GM19043 (cell line): ENCODE measurements at regions not wholly inside any gene's neighbourhood (a gene's known extent, or its start where the extent isn't known, plus 50 kb on each side); places are given as distances from the start of the nearest gene placed in this dataset.

Experiments
- ATAC-seq: cut with Tn5 transposase; IDR thresholded peaks from one replicate; pipeline ENCODE4 v1.9.1; 2021; ENCODE audit warnings: low read depth; ENCODE audit not compliant: unreplicated experiment

DNA sequence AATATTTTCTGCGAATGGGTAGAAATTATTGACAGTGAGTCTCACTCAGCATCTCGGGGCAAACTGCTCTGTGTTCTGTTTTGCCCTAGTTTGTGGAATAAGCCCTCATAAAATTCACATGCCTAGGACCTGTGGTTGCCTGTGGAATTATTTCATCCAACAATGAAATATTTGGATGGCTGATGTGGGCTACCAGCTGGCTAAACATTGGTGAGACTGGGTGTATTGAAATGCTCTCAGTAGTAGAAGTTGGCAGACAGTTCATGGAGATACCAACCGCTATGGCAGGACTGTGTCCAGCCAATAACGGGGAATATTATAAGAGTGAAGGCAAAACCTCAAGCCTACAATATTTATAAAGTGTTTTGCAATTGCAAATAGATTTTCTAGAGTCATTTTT lies 344.1 kb upstream of the RPS23 start:
- no peak for ATAC-seq

DNA sequence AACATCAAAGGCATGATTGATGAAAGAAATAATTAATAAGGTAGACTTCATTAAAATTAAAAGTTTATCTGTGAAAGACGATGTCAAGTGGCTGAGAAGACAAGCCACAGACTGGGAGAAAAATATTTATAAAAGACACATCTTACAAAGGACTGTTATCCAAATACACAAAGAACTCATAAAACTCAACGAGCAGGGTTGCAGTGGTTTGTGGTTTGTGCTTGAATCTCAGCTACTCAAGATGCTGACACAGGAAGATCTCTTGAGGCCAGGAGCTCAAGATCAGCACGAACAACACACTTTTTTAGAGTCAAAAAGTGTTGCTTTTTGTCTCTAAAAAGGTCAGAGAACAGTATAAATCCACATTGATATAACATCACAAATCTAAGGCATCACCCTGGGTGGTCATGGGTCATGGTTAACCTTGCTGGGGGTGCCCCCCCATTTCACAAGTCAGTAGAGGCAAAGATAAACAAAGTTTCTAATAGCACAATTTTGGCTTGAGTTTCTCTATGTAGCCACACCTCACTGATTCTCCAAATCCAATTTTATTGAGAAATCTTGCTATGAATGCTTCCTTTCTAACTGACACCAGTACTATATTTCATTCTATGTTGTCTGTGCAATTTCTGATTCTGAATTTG lies 342.9 kb upstream of the RPS23 start:
- no peak for ATAC-seq

DNA sequence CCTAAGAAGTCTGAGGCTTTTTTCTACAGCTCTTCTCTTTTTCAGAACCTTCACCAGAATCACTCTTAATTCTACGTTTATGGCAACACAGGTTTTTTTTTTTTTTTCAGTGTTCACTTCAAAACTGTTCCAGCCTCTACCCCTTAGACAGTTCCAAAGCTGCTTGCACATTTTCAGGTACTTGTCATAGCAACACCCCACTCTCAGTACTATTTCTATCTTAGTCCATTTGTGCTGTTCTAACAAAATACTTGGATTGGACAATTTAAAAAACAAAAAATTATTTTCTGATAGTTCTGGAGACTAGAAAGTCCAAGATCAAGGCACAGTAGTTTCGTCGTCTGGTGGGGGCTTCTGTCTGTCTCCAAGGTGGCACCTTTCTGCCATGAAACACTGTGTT lies 340.9 kb upstream of the RPS23 start:
- no peak for ATAC-seq

DNA sequence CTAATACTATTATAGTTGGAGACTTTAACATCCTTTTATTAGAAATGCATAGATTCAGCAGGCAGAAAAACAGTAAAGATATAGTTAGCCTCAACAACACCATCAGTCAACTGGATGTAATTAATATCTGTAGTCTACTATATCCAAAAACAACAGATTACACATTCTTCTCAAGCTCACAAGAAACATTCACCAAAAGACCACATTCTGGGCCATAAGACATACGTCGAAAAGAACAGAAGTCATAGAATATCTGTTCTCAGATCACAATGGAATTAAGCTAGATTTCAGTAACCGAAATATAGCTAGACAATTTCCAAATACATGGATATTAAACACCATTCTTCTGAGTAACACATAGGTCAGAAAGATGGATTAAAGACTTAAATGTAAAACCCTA lies 336.6 kb upstream of the RPS23 start:
- ATAC-seq = no peak

DNA sequence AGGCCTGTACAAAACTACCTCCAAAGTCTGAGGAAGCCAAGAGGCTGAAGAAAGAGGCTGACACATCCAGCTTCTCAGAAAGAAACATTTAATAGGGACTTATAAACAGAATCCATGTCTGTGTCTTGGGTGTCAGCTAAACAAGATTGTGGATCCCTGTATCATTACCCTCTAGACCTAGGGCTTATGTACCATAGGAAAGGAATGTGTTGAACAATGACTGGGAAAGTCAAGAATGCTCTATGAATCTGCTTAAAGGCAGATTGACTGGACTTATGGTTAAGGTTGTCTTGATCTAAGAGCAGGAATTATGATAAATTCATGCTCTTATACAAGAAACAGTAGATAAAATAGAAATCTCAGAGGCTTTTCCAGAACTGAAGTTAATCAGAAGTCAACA lies 335.7 kb upstream of the RPS23 start:
- no peak for ATAC-seq

DNA sequence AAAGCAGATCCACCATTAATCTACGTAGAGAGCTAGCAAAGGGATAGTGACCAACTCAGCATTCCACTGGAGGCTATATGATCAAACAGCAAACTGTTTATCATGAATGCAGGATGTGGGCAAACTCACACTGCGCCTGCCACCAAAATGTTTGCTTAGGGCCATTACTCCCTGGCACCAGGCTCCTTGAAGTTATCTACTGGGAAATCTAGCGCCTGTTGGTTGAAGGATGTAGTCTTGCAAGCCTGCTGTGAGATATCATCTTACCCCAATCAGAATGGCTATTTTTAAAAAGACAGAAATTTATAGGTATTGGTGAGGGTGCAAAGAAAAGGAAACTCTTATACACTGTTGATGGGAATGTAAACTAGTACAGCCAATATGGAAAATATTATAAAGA lies 332.5 kb upstream of the RPS23 start:
- ATAC-seq = no peak

DNA sequence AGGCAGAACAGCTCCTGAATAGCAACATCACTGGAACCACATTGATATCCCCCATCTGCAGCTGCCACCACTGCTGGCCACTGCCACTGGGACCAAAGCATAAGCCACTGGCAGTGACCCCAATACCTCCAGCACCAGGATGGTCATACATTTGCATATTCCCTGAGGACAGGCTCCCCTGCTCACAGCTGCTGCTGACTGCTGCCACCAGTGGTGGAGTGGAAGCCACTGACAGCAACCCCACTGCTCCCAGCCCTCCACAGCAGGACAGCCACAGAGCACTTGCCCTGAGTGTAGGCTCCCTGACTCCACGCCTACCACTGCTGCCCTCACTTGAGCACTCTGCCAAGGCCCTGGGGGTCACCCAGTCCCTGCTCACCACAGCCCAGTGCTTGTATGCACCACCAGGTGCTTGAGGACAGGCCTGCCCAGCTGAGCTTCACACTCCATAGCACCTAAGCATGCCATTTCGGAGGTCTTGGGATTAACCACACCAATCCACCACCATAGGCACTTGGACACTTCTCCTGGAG lies 327.4 kb upstream of the RPS23 start:
- ATAC-seq = no peak

DNA sequence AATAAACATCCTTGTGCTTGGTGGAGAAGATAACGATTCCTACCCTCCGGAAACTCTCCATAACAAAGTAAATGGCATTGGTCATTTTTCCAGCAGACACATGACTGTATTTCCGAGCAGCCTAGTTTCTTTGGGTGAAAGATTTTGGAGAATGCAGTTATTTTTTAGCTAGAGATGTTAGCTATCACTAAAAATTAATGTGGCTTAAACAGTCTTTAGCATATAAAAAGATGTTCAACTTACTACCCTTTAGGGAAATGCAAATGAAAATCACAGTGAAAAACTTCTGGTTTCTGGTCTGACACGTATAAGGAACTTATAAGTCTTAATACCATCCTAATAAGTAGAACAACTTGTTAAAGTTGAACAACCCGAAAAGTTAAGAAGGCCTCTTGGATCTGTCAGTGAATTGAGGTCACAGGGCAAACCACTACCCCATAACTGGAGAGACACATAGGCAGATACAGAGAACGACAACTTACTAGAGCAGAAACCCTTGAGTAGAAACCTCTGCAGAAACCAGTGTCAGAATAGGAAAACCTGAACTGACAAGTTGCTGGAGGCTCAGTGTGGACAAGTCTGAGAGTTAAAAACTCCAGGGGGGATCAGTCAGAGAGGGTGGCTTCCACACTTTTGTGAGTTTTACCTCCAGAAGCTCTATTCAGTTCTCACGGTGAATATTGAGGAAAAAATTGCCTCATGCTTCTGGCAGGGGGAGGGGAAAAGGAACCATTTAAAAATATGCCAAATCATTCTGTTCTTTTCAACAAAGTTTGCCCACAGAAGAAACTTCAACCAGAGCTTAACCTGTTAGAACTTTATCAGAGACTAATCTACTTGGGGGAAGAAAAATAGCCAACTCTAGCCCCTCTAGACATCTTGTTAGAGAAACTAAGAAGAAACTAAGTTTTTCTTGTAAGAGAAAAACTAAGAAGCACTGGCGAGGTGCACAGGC lies 325.2 kb upstream of the RPS23 start:
- ATAC-seq = no peak

DNA sequence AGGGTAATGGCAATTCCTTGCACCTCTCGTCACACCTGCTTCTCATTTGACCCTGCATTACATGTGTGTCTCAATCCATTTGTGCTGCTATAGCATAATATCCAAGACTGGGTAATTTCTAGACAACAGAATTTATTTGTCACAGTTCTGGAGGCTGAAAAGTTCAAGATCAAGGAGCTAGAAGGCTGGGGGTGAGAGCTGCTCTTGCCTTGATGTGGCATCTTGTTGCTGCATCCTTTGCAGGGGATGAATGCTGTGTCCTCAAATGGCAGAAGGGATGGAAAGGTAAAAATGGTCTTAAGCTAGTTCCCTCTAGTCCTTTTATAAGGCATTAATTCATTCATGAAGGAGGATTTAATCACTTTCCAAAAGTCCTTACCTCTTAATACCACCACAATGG lies 323.7 kb upstream of the RPS23 start:
- ATAC-seq = no peak

DNA sequence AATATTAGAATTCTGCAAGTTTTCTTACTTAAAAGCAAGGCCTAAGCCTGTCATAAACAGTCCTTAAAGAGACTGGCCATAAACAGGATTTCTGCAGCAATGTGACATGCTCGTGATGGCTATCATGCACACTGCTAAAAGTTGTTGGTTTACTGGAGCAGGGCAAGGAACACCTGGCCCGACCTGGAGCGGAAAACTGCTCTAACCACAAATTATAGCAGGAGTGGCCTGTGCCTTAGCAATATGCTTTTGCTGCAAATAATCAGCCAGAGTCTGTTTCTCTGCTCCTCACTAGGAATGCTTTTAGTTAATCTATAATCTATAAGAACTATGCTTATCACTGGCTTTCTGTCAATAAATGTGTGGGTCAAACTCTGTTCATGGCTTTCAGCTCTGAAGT lies 322.9 kb upstream of the RPS23 start:
- no peak for ATAC-seq

DNA sequence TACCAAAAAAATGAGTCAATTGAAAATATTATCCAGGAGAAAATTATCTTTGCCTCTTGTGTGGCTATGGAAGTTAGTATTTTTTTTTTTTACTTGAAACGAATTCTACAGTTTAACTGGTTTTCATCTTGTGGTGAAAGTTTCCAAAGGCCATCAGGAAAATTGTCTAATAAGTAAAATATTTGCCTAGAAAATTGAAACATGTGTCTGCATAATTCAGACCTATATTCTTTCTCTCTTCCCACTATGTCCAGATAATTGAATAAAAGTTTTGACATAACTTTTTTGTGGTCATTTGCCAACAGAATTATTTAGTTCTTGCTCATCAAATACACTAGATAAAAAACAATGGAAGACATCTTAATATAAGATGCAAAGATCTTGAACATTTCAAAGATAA lies 321.5 kb upstream of the RPS23 start:
- no peak for ATAC-seq

DNA sequence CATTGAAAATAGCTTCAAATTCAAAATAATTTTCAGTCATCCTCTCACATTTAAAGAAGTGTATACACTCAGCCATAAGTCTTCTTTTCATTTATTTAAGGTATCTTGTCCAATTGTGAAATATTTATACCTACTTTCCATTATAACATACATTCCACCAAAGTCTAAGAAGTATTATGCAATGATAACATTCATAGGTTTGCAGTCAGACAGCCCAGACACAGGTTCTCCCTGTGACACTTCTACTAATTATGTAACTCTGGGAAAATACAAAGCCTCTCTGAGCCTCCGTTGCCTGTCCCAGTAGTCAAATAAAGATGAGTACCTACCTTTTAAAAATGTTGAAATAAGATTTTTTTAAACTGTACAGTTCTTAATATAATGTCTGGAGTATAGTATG lies 320.9 kb upstream of the RPS23 start:
- ATAC-seq = no peak

DNA sequence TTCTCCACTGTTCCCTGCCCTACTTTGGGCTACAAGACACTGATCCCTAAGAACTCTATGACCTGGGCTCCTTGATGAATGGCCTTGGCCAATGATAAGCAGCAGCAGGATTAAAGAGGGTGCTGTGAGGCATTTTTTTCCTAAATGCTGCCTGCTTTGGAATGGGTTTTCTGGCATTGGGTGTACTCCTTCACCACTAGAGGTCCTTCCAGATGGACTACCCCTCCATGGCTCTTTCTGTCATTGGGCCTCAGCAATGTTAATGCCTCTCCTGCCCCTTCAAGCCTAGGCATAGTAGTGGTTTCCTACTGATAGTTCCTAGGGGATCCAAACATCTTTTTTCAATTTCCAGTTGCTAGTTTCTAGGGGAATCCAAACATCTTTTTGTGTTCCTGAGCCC lies 319.3 kb upstream of the RPS23 start:
- no peak for ATAC-seq

DNA sequence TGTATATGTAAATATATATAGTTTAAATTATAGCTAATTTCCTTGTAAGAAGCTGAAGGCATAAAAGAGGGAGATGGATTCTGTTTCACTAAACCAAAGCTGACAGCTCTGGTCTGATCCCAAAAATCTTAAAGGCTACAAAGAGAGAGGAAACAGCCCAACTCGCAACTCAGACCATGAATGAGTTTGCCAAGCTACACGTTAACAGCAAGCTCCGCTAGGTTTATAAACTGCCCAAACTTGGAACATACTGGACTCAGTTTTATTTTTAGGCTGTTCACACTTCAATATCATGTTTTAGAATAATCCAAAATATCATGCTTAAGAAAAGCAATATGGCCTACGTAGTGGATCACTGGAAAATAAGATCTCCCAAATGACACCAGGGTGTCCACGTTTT lies 318.3 kb upstream of the RPS23 start:
- no peak for ATAC-seq

DNA sequence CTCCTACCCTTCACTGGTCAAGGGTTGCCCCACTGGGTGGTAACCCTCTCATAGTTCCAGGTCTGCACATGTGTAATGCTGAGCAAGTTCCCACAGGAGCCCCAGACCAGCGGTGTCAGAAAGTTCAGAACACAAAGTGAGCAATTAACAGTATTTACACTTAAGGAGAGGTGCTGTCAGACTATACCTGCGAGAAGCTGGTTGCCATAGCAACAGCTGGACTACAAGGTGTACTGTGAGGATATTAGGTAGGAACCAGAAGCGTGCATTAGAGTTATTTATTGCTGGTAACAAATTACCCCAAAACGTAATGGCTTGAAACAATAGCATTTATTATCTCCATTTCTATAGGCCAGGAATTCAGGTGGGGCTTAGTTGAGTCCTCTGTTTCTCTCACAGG lies 317.0 kb upstream of the RPS23 start:
- no peak for ATAC-seq

DNA sequence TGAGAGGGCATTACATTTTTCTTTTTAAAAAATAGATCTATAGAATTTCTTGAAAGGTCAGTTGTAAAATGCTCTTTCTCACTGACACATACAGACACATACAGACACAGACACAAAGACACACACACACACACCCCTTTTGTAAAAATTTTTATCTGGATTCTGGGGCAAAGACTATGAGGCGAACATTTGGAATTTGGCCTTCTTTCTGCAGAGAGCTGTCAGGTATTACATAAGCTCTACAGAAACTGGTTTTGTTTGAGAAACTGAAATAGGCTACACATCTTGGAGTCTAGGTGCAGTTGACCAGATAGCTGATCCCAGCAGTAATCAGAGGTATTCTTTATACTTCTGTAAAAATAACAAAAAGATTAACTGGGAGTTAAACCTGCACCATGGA lies 315.9 kb upstream of the RPS23 start:
- ATAC-seq = no peak

DNA sequence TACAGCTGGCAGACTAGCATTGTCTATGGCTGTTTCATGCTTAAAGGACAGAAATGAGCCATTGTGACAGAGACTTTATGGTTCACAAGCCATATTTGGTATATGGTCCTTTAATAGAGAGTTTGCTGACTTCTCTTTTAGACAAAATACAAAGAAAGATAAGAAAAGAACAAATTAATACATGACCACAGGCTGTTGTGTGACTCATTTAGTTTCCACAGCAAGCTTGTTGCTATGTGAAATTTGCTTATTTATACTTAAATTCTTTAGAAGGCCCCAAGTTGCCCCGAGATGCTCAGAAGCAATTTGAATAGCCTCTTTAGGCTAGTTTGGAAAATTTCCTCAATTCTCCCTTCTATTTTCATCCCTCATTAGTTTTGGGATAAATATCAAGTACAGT lies 315.3 kb upstream of the RPS23 start:
- no peak for ATAC-seq

DNA sequence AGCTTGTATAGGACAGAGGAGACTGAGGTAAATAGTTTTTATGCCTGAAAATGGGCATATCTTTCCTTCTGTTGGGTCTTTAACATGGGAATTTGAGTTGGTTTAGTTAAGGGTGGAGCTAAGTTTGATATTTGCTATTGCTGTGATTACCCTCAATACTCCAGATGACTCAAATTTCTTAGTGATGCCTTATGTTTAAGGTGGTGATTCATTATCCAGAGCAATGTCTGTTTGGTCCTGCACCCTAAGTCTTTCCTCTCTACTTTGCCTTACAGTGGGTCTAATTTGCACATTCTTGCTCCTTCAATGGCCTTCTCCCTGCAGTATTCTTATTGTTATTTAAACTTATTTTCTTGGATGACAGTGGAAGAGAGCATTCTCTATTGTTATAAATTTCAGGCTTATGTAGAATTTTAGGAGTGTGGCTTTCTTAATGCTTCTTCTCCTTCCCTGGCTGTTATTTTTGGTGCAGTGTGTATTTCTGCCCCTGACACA lies 312.9 kb upstream of the RPS23 start:
- no peak for ATAC-seq

DNA sequence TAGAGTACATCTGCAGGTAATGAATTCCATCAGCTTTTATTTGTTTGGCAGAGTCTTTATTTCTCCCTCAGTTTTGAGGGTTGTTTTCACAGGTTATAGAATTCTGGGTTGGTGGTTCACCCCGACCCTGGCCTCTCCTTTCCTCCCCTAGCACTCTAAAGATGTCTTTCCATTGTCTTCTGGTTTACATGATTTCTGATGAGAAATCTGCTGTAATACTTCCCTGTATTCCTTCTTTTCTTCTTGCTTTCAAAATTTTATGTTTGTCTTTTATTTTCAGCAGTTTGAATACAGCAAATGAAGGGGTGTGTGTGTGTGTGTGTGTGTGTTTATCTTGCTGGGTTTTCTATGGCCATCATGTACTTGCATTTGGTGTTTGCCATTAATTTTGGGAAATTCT lies 312.0 kb upstream of the RPS23 start:
- ATAC-seq = no peak

DNA sequence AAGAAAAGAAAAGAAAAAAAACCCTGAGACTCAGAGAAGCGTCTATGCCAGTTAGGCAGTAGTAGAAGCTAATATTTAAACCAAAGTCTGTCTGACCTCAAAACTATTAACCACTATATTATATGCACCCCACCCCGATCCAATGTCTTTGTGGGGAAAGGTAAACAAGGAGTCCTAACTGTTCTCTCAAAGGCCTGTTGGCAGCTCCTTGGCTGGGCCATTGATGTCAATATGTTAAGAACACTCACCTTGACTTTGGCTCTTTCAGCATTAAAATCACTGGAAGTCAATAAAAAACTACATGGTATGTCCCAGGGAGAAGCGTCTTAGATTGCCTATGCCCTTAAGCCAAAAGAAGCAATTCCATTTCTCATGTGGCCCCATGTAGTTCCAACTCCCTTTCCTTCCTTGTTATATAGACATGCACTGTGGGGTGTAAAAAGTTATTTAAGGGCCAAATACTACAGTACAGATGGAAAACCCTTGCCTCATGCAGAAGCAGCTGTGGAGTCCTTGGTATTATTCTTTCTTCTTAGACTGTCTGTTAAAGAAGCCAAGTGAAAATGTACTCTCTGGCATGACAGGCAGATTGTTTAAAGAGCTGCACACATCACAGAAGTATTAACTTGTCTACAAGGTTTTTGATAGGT lies 308.6 kb upstream of the RPS23 start:
- no peak for ATAC-seq

DNA sequence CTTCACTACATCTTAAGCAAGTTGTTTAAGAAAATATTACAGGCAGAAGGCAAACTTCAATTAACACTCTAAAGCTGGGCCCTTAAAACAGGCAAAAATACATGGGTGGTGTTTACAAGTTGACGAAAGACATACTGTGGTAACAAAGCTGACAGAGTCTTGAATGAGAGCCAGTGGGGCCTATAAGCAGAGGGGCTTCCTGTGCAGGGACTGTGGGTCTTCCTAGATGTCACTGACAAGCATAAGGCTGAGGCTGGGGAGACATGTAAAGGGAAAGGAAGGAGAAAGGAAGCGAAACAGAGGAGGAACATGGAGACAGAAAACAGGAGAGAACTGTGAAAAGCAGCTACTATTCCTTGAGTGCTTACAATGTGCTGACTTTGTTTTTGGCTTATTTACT lies 308.0 kb upstream of the RPS23 start:
- ATAC-seq = no peak
